HCT116 (cell line): ENCODE measurements at regions not wholly inside any gene's neighbourhood (a gene's known extent, or its start where the extent isn't known, plus 50 kb on each side); places are given as distances from the start of the nearest gene placed in this dataset.

Experiments
- ATAC-seq: fragments of 200-7000 bp; cut with Tn5 transposase; 2 replicates; pipeline ENCODE4 v1.9.1; 2020; ENCODE audit warnings: mild to moderate bottlenecking, moderate library complexity
- BruUV-seq: library from RNA; stranded (reverse); fragments of 400-500 nt; replicated peaks from 2 replicates; lab custom pipeline; 2021; lab: Mats Ljungman, UMichigan
- CTCF ChIA-PET: fragments of 300-600 bp; sonication (Branson Sonifier 250); formaldehyde crosslinking; loops from one replicate; lab custom pipeline; 2021; ENCODE audit warnings: antibody characterized with exemption; lab: Charles Lee
- POLR2A ChIA-PET: fragments of 300-600, 350-600 bp; sonication (Branson Sonifier 250); formaldehyde crosslinking; loops from one replicate; lab custom pipeline; 2021; ENCODE audit warnings: antibody characterized with exemption; lab: Charles Lee
- RAD21 ChIA-PET, 2 experiments: fragments of 300-600 bp; sonication (Branson Sonifier 250); formaldehyde crosslinking; loops; one replicate each; lab custom pipeline; 2023; ENCODE audit warnings: low total read pairs in 2 of 2; ENCODE audit not compliant: uncharacterized antibody in 2 of 2, unreplicated experiment in 2 of 2, low non-redundant PET in 1 of 2; lab: Charles Lee
- DNase-seq: peaks from one replicate; pipeline ENCODE4 v3.0.0-alpha.2; 2010; ENCODE audit warnings: low read depth, low spot score
- H2AFZ ChIP-seq: fragments of 200-600 bp; shearing (Covaris generic), sonication (generic); 2 replicates; pipeline ENCODE4 v1.6.1; 2017; ENCODE audit warnings: low read depth, mixed run types, mixed read lengths, antibody characterized with exemption, low read length; ENCODE audit not compliant: poor library complexity, severe bottlenecking
- H3K27ac ChIP-seq: 2 replicates; pipeline ENCODE4 v1.5.1; 2012; ENCODE audit warnings: low read depth, low read length
- H3K27me3 ChIP-seq: fragments of 200-600 bp; sonication (generic); 2 replicates; pipeline ENCODE4 v1.6.1; 2016; ENCODE audit warnings: mixed run types, low read length, mixed read lengths; ENCODE audit not compliant: insufficient read depth
- H3K36me3 ChIP-seq, 2 experiments: fragments of 200-500 bp in 1 of 2; fragments of 200-600 bp in 1 of 2; sonication (Bioruptor generic) in 1 of 2; sonication (generic) in 1 of 2; 2 replicates each; pipeline versions ENCODE4 v1.5.1 to v1.6.1; 2014 to 2016; ENCODE audit warnings: low read length in 2 of 2, inconsistent platforms in 1 of 2, mixed read lengths in 1 of 2, mixed run types in 1 of 2; ENCODE audit not compliant: insufficient read depth in 2 of 2, control insufficient read depth in 1 of 2
- H3K4me1 ChIP-seq, 2 experiments: fragments of 200-600 bp in 1 of 2; sonication (generic) in 1 of 2; 2 replicates each; pipeline versions ENCODE4 v1.5.1 to v1.6.1; 2012 to 2017; ENCODE audit warnings: low read length in 2 of 2, inconsistent platforms in 1 of 2, mild to moderate bottlenecking in 1 of 2, mixed read lengths in 1 of 2, mixed run types in 1 of 2, moderate library complexity in 1 of 2; ENCODE audit not compliant: insufficient read depth in 2 of 2, control insufficient read depth in 1 of 2
- H3K4me2 ChIP-seq: fragments of 200-600 bp; sonication (generic); 2 replicates; pipeline ENCODE4 v1.6.1; 2017; ENCODE audit warnings: mixed run types, low read length, mixed read lengths
- H3K4me3 ChIP-seq, 2 experiments: fragments of 200-600 bp in 1 of 2; sonication (generic) in 1 of 2; replicated peaks in 1 of 2; 2 replicates each; pipeline ENCODE4 v1.5.1; 2011 to 2016; ENCODE audit warnings: low read length in 2 of 2, control low read depth in 1 of 2, low read depth in 1 of 2, mild to moderate bottlenecking in 1 of 2, mixed read lengths in 1 of 2, mixed run types in 1 of 2
- H3K79me2 ChIP-seq: fragments of 200-600 bp; sonication (generic); 2 replicates; pipeline ENCODE4 v1.6.1; 2017; ENCODE audit warnings: mild to moderate bottlenecking, mixed run types, low read length, moderate library complexity, mixed read lengths; ENCODE audit not compliant: insufficient read depth
- H3K9ac ChIP-seq: fragments of 200-600 bp; sonication (generic); 2 replicates; pipeline ENCODE4 v1.6.1; 2016; ENCODE audit warnings: low read length, mixed read lengths
- H3K9me2 ChIP-seq: fragments of 200-600 bp; sonication (generic), shearing (Covaris generic); 2 replicates; pipeline ENCODE4 v1.6.1; 2017; ENCODE audit warnings: mixed run types, mild to moderate bottlenecking, moderate library complexity; ENCODE audit not compliant: insufficient read depth
- H3K9me3 ChIP-seq, 2 experiments: fragments of 200-500 bp in 1 of 2; fragments of 200-600 bp in 1 of 2; sonication (Bioruptor generic) in 1 of 2; sonication (generic) in 1 of 2; 2 replicates each; pipeline ENCODE4 v1.6.1; 2014 to 2017; ENCODE audit warnings: low read length in 2 of 2, mixed read lengths in 2 of 2, inconsistent platforms in 1 of 2, low read depth in 1 of 2, mild to moderate bottlenecking in 1 of 2, mixed run types in 1 of 2, moderate library complexity in 1 of 2; ENCODE audit not compliant: control insufficient read depth in 1 of 2, insufficient read depth in 1 of 2
- H4K20me1 ChIP-seq: fragments of 200-600 bp; sonication (generic), shearing (Covaris generic); 2 replicates; pipeline ENCODE4 v1.6.1; 2017; ENCODE audit warnings: mixed run types, mild to moderate bottlenecking, moderate library complexity; ENCODE audit not compliant: insufficient read depth
- CBX3 ChIP-seq: IDR thresholded peaks from 2 replicates; pipeline ENCODE4 v1.6.1; 2012; ENCODE audit warnings: low read depth
- CEBPB ChIP-seq: IDR thresholded peaks from 2 replicates; pipeline ENCODE4 v1.6.1; 2012; ENCODE audit warnings: low read depth
- CTCF ChIP-seq, 3 experiments: fragments of 200-600 bp in 1 of 3; sonication (generic) in 1 of 3; IDR thresholded peaks in 2 of 3; conservative IDR thresholded peaks in 1 of 3; 2 replicates each; pipeline ENCODE4 v1.5.1; 2012 to 2017; ENCODE audit warnings: low read depth in 2 of 3, low read length in 2 of 3, antibody characterized with exemption in 1 of 3, borderline replicate concordance in 1 of 3, control low read depth in 1 of 3, mild to moderate bottlenecking in 1 of 3, mixed read lengths in 1 of 3, mixed run types in 1 of 3, moderate library complexity in 1 of 3; ENCODE audit not compliant: insufficient read depth in 1 of 3
- EGR1 ChIP-seq: IDR thresholded peaks from 2 replicates; pipeline ENCODE4 v1.6.1; 2012; ENCODE audit warnings: low read depth
- ELF1 ChIP-seq: IDR thresholded peaks from 2 replicates; pipeline ENCODE4 v1.6.1; 2012; ENCODE audit warnings: low read depth, borderline replicate concordance
- EZH2phosphoT487 ChIP-seq: fragments of 200-600 bp; IDR thresholded peaks from 2 replicates; pipeline ENCODE4 v1.6.1; 2018; ENCODE audit warnings: antibody characterized with exemption, borderline replicate concordance
- FOSL1 ChIP-seq: IDR thresholded peaks from 2 replicates; pipeline ENCODE4 v1.6.1; 2012; ENCODE audit warnings: low read depth
- POLR2A ChIP-seq: IDR thresholded peaks from 2 replicates; pipeline ENCODE4 v1.7.0; 2011; ENCODE audit warnings: borderline replicate concordance; ENCODE audit not compliant: insufficient read depth, insufficient read length; ENCODE audit errors: extremely low read depth
- RAD21 ChIP-seq: IDR thresholded peaks from 2 replicates; pipeline ENCODE4 v1.6.1; 2012; ENCODE audit warnings: low read depth, mild to moderate bottlenecking
- REST ChIP-seq: IDR thresholded peaks from 2 replicates; pipeline ENCODE4 v1.6.1; 2012; ENCODE audit warnings: low read depth
- SP1 ChIP-seq: IDR thresholded peaks from 2 replicates; pipeline ENCODE4 v1.6.1; 2012; ENCODE audit warnings: low read depth
- SRF ChIP-seq: IDR thresholded peaks from 2 replicates; pipeline ENCODE4 v1.6.1; 2012; ENCODE audit warnings: low read depth
- TCF7L2 ChIP-seq: IDR thresholded peaks from 2 replicates; pipeline ENCODE4 v1.7.0; 2011; ENCODE audit warnings: borderline replicate concordance, inconsistent platforms; ENCODE audit not compliant: insufficient read depth, insufficient read length; ENCODE audit errors: extremely low read depth
- YY1 ChIP-seq: IDR thresholded peaks from 2 replicates; pipeline ENCODE4 v1.6.1; 2011; ENCODE audit warnings: low read length, low read depth, moderate library complexity, mild to moderate bottlenecking; ENCODE audit not compliant: insufficient replicate concordance; ENCODE audit errors: extremely low read depth
- intact Hi-C: fragments of 100-400 bp; cut with micrococcal nuclease; formaldehyde crosslinking; loops from 2 replicates; pipeline ENCODE4 v1.10.0; 2022

GRCh38 chr3:145817870-145818483 lies 343.0 kb downstream of the PLOD2 start:
- Histone ChIP-seq H3K9me2 (no peaks in the 10 kb centered on the region), H3K4me1 (no peaks in the 10 kb centered on the region)
- TF ChIP-seq CEBPB (no peak), RAD21 (no peak), REST (no peak), YY1 (no peak), FOSL1 (no peak)
- TF ChIP-seq, all 23 proteins: peak for 0
- Histone ChIP-seq H3K27ac (no peak overlapping the region), H3K36me3 (no peaks in the 10 kb centered on the region), H3K9ac (no peak overlapping the region), H3K27me3 (no peaks in the 10 kb centered on the region), H3K4me3 (no peak overlapping the region), H3K4me2 (no peak overlapping the region), H2AFZ (peak overlapping the region; percentile 11), H3K79me2 (no peaks in the 10 kb centered on the region), H4K20me1 (no peaks in the 10 kb centered on the region), H3K9me3 (no peaks in the 10 kb centered on the region)
- BruUV-seq, result no TSS peak
- POLR2A ChIA-PET, result no interaction called here
- intact Hi-C loops, result no loop called here
- ATAC-seq, result no peak
- CTCF ChIA-PET, result no interaction called here
- no peak for DNase-seq
- RAD21 ChIA-PET, result no interaction called here

- Histone ChIP-seq H3K4me2 (no peak overlapping the region), H3K27me3 (no peaks in the 10 kb centered on the region), H3K9me2 (no peaks in the 10 kb centered on the region), H3K9ac (no peak overlapping the region), H3K4me3 (no peak overlapping the region), H3K4me1 (no peaks in the 10 kb centered on the region), H3K9me3 (no peaks in the 10 kb centered on the region), H3K36me3 (no peaks in the 10 kb centered on the region), H2AFZ (no peak overlapping the region), H4K20me1 (no peaks in the 10 kb centered on the region), H3K79me2 (no peaks in the 10 kb centered on the region), H3K27ac (no peak overlapping the region)
- ChIA-PET RAD21 (no interaction called here), CTCF (no interaction called here), POLR2A (no interaction called here)
- intact Hi-C loops, result no loop called here
- DNase-seq (no peak), ATAC-seq (no peak)
- BruUV-seq, result no TSS peak
- no peak for TF ChIP-seq ELF1
- no peak for TF ChIP-seq FOSL1
- TF ChIP-seq SRF, result no peak
- TF ChIP-seq TCF7L2, result no peak
- TF ChIP-seq POLR2A, result no peak
- TF ChIP-seq EGR1, result no peak
- TF ChIP-seq EZH2phosphoT487, result no peak
- TF ChIP-seq CTCF (IDR thresholded peaks at IDR 0.05 in 2 of 3, conservative IDR thresholded peaks at IDR 0.05 in 1 of 3; ENCODE audit: borderline replicate concordance in 1 of 3, insufficient read depth in 1 of 3, low read depth in 2 of 3, low read length in 2 of 3), result no peak
- no peak for TF ChIP-seq CBX3
- TF ChIP-seq CEBPB, result no peak
- no peak for TF ChIP-seq SP1
- TF ChIP-seq YY1, result no peak
Measured at GRCh38 chr3:145820170-145820569, 340.8 kb downstream of the PLOD2 start.
